Uterus (tissue), 3 donors: ENCODE measurements at regions not wholly inside any gene's neighbourhood (a gene's known extent, or its start where the extent isn't known, plus 50 kb on each side); places are given as distances from the start of the nearest gene placed in this dataset.

Source experiments
- DNase-seq, 2 donors: peaks; one replicate each; pipeline ENCODE4 v3.0.0-alpha.2; 2019 to 2020
- H3K27ac ChIP-seq, 2 donors: fragments of 200-600 bp; sonication (generic); 1 replicate in 1 of 2; 2 replicates in 1 of 2; pipeline ENCODE4 v1.5.1; 2016 to 2018
- H3K27me3 ChIP-seq, 2 donors: fragments of 200-600 bp; sonication (generic); one replicate each; pipeline ENCODE4 v1.5.1; 2018 to 2019; ENCODE audit warnings: control low read depth in 1 of 2
- H3K36me3 ChIP-seq, 2 donors: fragments of 200-600 bp; sonication (generic); one replicate each; pipeline ENCODE4 v1.5.1; 2019; ENCODE audit warnings: control low read depth in 1 of 2
- H3K4me1 ChIP-seq, 2 donors: fragments of 200-600 bp; sonication (generic); one replicate each; pipeline ENCODE4 v1.5.1; 2018 to 2019; ENCODE audit warnings: control low read depth in 1 of 2
- H3K4me3 ChIP-seq, 2 donors: fragments of 200-600 bp; sonication (generic); 1 replicate in 1 of 2; 2 replicates in 1 of 2; pipeline ENCODE4 v1.5.1; 2018 to 2019; ENCODE audit warnings: mild to moderate bottlenecking in 1 of 2
- H3K9me3 ChIP-seq, 2 donors: fragments of 200-600 bp; sonication (generic); one replicate each; pipeline ENCODE4 v1.5.1; 2019; ENCODE audit warnings: control low read depth in 1 of 2
- CTCF ChIP-seq, 4 experiments: fragments of 200-600 bp in 2 of 4; fragments of 450-650 bp in 2 of 4; sonication (generic) in 2 of 4; IDR thresholded peaks; one replicate each; pipeline ENCODE4 v1.5.1; 2016 to 2019; ENCODE audit warnings: antibody characterized with exemption in 4 of 4, mild to moderate bottlenecking in 2 of 4, moderate library complexity in 1 of 4
- POLR2A ChIP-seq, 2 donors: fragments of 450-650 bp; IDR thresholded peaks; one replicate each; pipeline ENCODE4 v1.6.1; 2016; ENCODE audit warnings: antibody characterized with exemption in 2 of 2, mild to moderate bottlenecking in 1 of 2, moderate library complexity in 1 of 2
- intact Hi-C: fragments of 100-400 bp; cut with DNase I; formaldehyde crosslinking; loops from one replicate; pipeline ENCODE4 v1.15.1; 2023; ENCODE audit warnings: low total_unique reads
- donor health status: DM: yes; HTN: yes; CAD: no.

- intact Hi-C loops = no loop called here
- no peak for TF ChIP-seq CTCF (IDR thresholded peaks at IDR 0.05)
- TF ChIP-seq POLR2A (IDR thresholded peaks at IDR 0.05) = no peak
Measured at GRCh38 chr2:224287531-224287930, 114.4 kb downstream of the FAM124B start.

GRCh38 chr2:224286923-224287322 lies 115.0 kb downstream of the FAM124B start:
- intact Hi-C loops = no loop called here
- H3K36me3 ChIP-seq = no peaks in the 10 kb centered on the region
- no peak for DNase-seq

More at GRCh38 chr2:224287531-224287930, 114.4 kb downstream of the FAM124B start:
- no peak overlapping the region for H3K4me3 ChIP-seq
- no peaks in the 10 kb centered on the region for H3K36me3 ChIP-seq
- H3K27me3 ChIP-seq = peaks cover 0 to 4% of the 10 kb centered on the region in 2 donors
- no peak overlapping the region for H3K27ac ChIP-seq
- no peak for DNase-seq
- no peaks in the 10 kb centered on the region for H3K9me3 ChIP-seq
- H3K4me1 ChIP-seq = no peaks in the 10 kb centered on the region

GRCh38 chr2:224284134-224284946 lies 117.6 kb downstream of the FAM124B start:
- H3K27ac ChIP-seq = no peak overlapping the region
- H3K9me3 ChIP-seq = no peaks in the 10 kb centered on the region
- no peaks in the 10 kb centered on the region for H3K36me3 ChIP-seq
- H3K4me1 ChIP-seq = no peaks in the 10 kb centered on the region
- TF ChIP-seq CTCF (IDR thresholded peaks at IDR 0.05) = peak; percentile 27 to 74 (median 69)
- TF ChIP-seq POLR2A (IDR thresholded peaks at IDR 0.05) = no peak
- DNase-seq = no peak
- H3K27me3 ChIP-seq = peaks cover 0 to 4% of the 10 kb centered on the region in 2 donors
- intact Hi-C loops = loop anchor here (5.0 kb wide), 1 partner anchor 292 kb away; no protein-coding TSS in a partner anchor
- H3K4me3 ChIP-seq = no peak overlapping the region

More at GRCh38 chr2:224286923-224287322, 115.0 kb downstream of the FAM124B start:
- Histone ChIP-seq H3K27ac (no peak overlapping the region), H3K4me1 (no peaks in the 10 kb centered on the region), H3K9me3 (no peaks in the 10 kb centered on the region), H3K27me3 (peaks cover 0 to 4% of the 10 kb centered on the region in 2 donors), H3K4me3 (no peak overlapping the region)
- TF ChIP-seq POLR2A (IDR thresholded peaks at IDR 0.05) = no peak
- no peak for TF ChIP-seq CTCF (IDR thresholded peaks at IDR 0.05)

GRCh38 chr2:224283466-224283965 lies 118.4 kb downstream of the FAM124B start:
- intact Hi-C loops = loop anchor here (5.0 kb wide), 1 partner anchor 291 kb away; no protein-coding TSS in a partner anchor
- H3K4me1 ChIP-seq = no peaks in the 10 kb centered on the region
- H3K27me3 ChIP-seq = no peaks in the 10 kb centered on the region
- H3K9me3 ChIP-seq = no peaks in the 10 kb centered on the region
- no peak for TF ChIP-seq POLR2A (IDR thresholded peaks at IDR 0.05)
- no peak for TF ChIP-seq CTCF (IDR thresholded peaks at IDR 0.05)
- no peak overlapping the region for H3K4me3 ChIP-seq
- no peaks in the 10 kb centered on the region for H3K36me3 ChIP-seq
- H3K27ac ChIP-seq = no peak overlapping the region
- DNase-seq = no peak

GRCh38 chr2:224281374-224281773 lies 120.5 kb downstream of the FAM124B start:
- TF ChIP-seq CTCF (IDR thresholded peaks at IDR 0.05) (no peak), POLR2A (IDR thresholded peaks at IDR 0.05) (no peak)
- Histone ChIP-seq H3K4me1 (no peaks in the 10 kb centered on the region), H3K9me3 (no peaks in the 10 kb centered on the region), H3K36me3 (no peaks in the 10 kb centered on the region), H3K27ac (no peak overlapping the region), H3K27me3 (no peaks in the 10 kb centered on the region), H3K4me3 (no peak overlapping the region)
- intact Hi-C loops = loop anchor here (5.0 kb wide), 1 partner anchor 289 kb away; no protein-coding TSS in a partner anchor
- no peak for DNase-seq
